NCI-H2029 (cell line): ENCODE measurements at regions not wholly inside any gene's neighbourhood (a gene's known extent, or its start where the extent isn't known, plus 50 kb on each side); places are given as distances from the start of the nearest gene placed in this dataset.
A peak's percentile ranks its signal among the peaks of the same experiment; 100 is the strongest.
"Not testable (repeated sequence)": the region's sequence is repeated elsewhere in the genome, so short reads cannot be mapped to it uniquely, and the experiment has no call there.

Source experiments
- DNase-seq: peaks from one replicate; lab custom pipeline; 2025; lab: John Stamatoyannopoulos, UW

GRCh38 chr16:87156195-87156594, 161.0 kb downstream of the C16orf95 start:
- DNase-seq: no peak

- peak; percentile 5 for DNase-seq
These were observed 157.0 kb downstream of the C16orf95 start for GRCh38 chr16:87160234-87160636.

GRCh38 chr16:87160701-87161337, 156.4 kb downstream of the C16orf95 start:
- DNase-seq: no peak

- DNase-seq: not testable (repeated sequence)
These were observed 155.8 kb downstream of the C16orf95 start for GRCh38 chr16:87161410-87161809.

GRCh38 chr16:87161822-87162676, 155.1 kb downstream of the C16orf95 start:
- no peak for DNase-seq

- not testable (repeated sequence) for DNase-seq
These were observed 154.4 kb downstream of the C16orf95 start for GRCh38 chr16:87162799-87163198.

GRCh38 chr16:87163637-87164036, 153.6 kb downstream of the C16orf95 start:
- DNase-seq: no peak

- no peak for DNase-seq
These were observed 152.0 kb downstream of the C16orf95 start for GRCh38 chr16:87165151-87165550.

GRCh38 chr16:87165885-87166284, 151.3 kb downstream of the C16orf95 start:
- no peak for DNase-seq

GRCh38 chr16:87166321-87166720, 150.9 kb downstream of the C16orf95 start:
- no peak for DNase-seq

GRCh38 chr16:87166934-87167333, 150.3 kb downstream of the C16orf95 start:
- no peak for DNase-seq

GRCh38 chr16:87169509-87169995, 147.6 kb downstream of the C16orf95 start:
- DNase-seq: peak; percentile 60

- no peak for DNase-seq
These were observed 146.9 kb downstream of the C16orf95 start for GRCh38 chr16:87170310-87170709.

- no peak for DNase-seq
These were observed 145.5 kb downstream of the C16orf95 start for GRCh38 chr16:87171723-87172122.

- DNase-seq: no peak
These were observed 144.6 kb downstream of the C16orf95 start for GRCh38 chr16:87172632-87173031.

GRCh38 chr16:87173294-87173893, 143.8 kb downstream of the C16orf95 start:
- DNase-seq: no peak

GRCh38 chr16:87174061-87174460, 143.1 kb downstream of the C16orf95 start:
- DNase-seq: no peak

GRCh38 chr16:87176735-87177134, 140.5 kb downstream of the C16orf95 start:
- DNase-seq: no peak

GRCh38 chr16:87177673-87178072, 139.5 kb downstream of the C16orf95 start:
- DNase-seq: no peak

GRCh38 chr16:87178177-87178863, 138.9 kb downstream of the C16orf95 start:
- DNase-seq: no peak

- DNase-seq: peak; percentile 16
These were observed 138.2 kb downstream of the C16orf95 start for GRCh38 chr16:87178977-87179376.

GRCh38 chr16:87180069-87180468, 137.1 kb downstream of the C16orf95 start:
- DNase-seq: no peak
